ENCODE measurements at regions not wholly inside any gene's neighbourhood (a gene's known extent, or its start where the extent isn't known, plus 50 kb on each side); places are given as distances from the start of the nearest gene placed in this dataset.
A peak's percentile ranks its signal among the peaks of the same experiment; 100 is the strongest.

- DNase-seq, result no peak
These were observed 136.1 kb downstream of the PAPOLA start for GRCh38 chr14:96638041-96638855.

DNA sequence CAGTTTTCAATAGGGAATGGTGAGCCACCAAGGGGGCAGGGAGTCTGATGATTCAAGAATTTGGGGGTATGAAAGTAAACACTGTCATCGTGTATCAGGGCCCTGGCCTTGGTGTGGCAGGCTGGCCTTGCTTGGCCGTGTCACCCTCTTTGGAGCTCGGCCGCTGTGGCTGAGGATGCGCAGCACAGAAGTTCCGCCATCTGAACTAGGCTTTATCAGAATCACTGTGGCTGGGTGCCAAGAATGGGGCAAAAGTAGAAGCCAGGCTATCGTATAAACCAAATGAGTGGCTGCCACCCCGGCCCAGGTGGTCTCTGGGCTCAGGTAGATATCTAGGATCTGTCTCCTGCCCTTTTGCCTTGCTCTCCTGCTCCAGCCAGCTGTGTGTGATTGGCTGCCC is 137.4 kb downstream of the PAPOLA start:
- DNase-seq, result no peak

GRCh38 chr14:96648506-96649326 is 146.5 kb downstream of the PAPOLA start:
- no peak for DNase-seq

DNA sequence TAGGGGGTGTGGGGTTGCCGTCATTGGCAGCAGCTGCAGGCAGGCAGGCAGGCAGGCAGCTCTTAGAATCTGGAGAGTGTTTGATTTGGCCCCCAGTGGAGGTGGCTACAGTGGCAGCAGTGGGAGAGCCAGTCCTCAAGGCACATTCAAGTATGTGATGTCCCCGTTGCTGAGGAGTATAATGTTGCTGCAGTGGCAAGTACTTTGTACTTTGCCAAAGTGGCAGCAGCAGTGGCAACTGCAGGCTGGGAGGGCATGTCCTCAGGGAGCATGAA is 147.1 kb downstream of the PAPOLA start:
- DNase-seq, result no peak

DNA sequence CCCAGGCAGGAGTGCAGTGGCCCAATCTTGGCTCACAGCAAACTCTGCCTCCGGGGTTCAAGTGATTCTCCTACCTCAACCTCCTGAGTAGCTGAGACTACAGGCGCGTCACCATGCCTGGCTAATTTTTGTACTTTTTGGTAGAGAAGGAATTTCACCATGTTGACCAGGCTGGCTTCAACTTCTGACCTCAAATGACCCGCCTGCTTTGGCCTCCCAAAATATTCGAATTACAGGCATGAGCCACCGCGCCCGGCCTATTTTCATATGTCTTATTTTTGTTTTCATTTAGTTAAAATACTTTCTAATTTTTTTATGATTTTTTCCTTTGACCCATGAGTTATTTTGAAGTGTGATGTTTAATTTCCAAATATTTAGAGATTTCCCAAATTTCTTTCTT is 143.6 kb upstream of the VRK1 start:
- no peak for DNase-seq

DNA sequence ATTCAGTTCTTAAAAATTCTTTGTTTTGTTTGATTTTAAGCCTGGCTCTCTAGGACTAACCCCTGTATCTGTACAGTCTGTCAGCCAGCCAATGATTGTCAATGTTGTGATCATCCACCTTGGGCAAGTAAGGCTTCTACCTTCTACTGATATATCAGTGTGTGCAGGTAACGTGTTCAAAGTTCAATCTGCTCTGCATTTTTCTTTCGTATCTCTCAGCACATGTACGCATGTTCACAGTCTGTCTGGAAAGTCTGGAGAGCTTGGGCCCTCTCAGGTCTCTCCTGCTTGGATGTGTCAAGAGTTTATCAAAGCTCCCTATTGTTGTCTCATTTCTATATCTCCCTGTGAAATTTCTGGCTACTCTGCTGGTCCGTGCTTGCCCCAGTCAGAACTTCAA is 138.6 kb upstream of the VRK1 start:
- DNase-seq, result no peak

DNA sequence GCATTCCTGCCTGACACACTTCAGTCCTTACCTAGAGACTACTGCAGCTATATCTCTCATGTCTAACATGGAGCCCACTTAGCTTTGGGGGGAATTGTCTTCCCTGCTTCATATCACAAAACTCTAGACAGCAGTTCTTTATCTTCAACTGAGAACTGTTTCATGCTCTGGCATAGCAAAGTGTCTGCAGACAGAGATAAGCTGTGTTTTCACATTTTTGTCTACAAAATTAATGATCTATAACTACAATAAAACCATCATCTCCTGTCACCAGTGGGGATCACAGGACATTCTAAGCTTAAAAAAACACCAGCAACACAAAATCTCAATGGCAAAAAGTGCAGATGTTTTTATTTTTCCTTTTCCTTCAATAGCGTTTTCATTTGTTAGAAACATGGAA is 137.1 kb upstream of the VRK1 start:
- no peak for DNase-seq

DNA sequence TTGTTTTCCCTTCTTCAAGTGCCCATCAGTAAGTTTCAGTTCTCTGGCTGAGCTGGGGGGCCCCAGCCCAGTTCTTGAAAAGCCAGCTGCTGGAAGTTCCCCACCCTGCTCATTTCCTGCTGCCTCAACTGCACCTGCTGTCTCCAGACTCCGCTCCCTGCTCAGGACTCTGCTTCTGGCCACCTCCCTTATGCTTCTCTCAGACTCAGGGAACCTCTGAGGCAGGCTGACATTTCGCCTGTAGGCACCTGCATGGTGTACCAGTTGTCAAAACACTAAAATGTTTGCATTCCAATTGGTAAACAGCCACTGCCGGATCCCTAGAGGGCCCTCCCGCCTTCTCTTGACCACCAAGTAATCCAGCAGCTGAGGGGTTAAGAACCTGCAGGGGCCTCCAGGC is 136.5 kb upstream of the VRK1 start:
- no peak for DNase-seq

- no peak for DNase-seq
These were observed 135.8 kb upstream of the VRK1 start for GRCh38 chr14:96661244-96661969.

GRCh38 chr14:96662116-96662970 is 134.8 kb upstream of the VRK1 start:
- DNase-seq, result peak; percentile 32

GRCh38 chr14:96663076-96663475 is 134.1 kb upstream of the VRK1 start:
- no peak for DNase-seq

- no peak for DNase-seq
These were observed 133.6 kb upstream of the VRK1 start for GRCh38 chr14:96663491-96664067.

- DNase-seq, result no peak
These were observed 131.1 kb upstream of the VRK1 start for GRCh38 chr14:96666088-96666487.

GRCh38 chr14:96670391-96670790 is 126.8 kb upstream of the VRK1 start:
- no peak for DNase-seq

- no peak for DNase-seq
These were observed 126.0 kb upstream of the VRK1 start for GRCh38 chr14:96671218-96671617.

DNA sequence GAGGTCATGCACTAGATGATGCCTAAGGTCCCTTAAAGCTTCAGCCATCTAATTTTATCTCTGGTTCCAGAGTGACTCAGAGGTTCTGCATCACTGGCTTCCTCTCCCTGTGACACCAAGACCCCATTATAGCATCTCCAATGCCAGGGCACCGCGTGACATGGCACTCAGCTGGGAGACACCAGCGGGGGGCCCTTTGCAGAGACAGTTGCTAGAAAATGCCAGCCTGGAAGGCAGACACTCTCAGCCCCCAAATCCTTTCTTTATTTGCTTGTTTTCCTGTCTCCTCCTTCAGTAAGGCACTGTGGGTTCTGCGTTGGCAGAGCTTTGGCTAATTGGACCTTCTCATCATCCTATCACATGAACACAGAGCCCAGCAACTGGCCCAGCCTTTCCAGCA is 123.5 kb upstream of the VRK1 start:
- no peak for DNase-seq

- no peak for DNase-seq
These were observed 123.1 kb upstream of the VRK1 start for GRCh38 chr14:96674121-96674520.

DNA sequence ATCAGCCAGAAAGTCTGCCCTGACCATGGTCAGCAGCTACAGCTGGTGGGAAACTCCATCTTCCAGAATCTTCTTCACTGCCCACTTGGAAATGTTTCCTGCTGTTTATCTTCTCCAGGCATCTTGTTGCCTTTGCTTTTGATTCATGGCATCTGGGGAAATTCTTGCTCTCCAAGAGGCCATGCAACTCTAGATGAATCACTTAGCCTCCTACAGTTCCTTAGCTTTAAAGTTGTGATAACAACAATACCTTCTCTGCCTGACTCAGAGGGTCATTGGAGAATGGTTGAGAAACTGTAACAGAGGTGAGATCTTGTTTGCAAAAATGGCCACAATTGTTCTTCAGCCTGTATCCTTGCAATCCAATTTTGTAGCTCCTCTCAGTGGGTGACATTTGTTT is 121.0 kb upstream of the VRK1 start:
- no peak for DNase-seq

DNA sequence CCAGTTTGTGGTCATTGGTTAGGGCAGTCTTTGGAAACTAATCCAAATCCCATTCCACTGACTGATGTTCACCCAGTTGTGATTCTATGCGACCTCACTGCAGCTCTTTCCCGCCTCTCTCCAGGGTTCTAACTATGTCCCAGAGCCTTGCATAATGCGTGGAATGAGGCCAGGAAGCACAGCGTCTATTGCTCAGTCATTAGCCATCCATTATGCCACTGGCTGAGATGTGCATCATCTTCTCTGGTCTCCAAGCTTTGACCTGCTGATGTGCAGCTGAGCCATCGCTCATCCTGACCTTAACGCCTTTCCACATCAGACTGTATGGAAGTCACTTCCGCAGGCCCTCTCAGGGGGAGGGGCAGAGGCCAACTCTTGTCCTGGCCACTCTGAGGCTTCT is 115.4 kb upstream of the VRK1 start:
- DNase-seq, result no peak

DNA sequence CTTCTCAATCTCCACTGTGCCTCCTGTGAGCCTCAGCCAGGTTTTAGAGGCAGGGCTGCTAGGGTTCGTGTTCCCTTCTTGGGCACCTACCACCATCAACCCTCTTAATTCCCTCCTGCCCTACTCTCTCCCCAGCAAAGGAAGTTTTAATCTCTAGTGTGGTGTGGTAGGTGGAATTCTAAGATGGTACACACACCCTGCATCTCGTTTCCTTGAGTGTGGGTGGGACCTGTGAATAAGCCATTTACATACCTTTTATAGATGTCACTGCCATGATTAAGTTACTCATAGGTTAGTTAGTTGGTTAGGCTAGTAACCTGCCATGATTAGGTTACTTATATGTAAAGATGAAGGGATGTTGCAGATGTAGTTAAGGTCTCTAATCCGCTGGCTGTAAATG is 114.8 kb upstream of the VRK1 start:
- DNase-seq, result no peak

- no peak for DNase-seq
These were observed 113.5 kb upstream of the VRK1 start for GRCh38 chr14:96683562-96684289.

GRCh38 chr14:96686126-96686525 is 111.1 kb upstream of the VRK1 start:
- no peak for DNase-seq

Measured in retina (tissue), 1 donor.